ENCODE measurements at regions not wholly inside any gene's neighbourhood (a gene's known extent, or its start where the extent isn't known, plus 50 kb on each side); places are given as distances from the start of the nearest gene placed in this dataset.

- Histone ChIP-seq H3K27ac (ENCODE audit: low read depth, low read length) (no peak overlapping the region), H3K9me3 (ENCODE audit: control insufficient read depth, low read length) (peaks cover 6% of the 10 kb centered on the region), H3K4me1 (ENCODE audit: control insufficient read depth, insufficient read depth, low read length) (no peaks in the 10 kb centered on the region), H3K36me3 (ENCODE audit: control insufficient read depth, insufficient read depth, low read length) (peaks cover 83% of the 10 kb centered on the region), H3K9ac (ENCODE audit: extremely low read depth, low read length, poor library complexity, severe bottlenecking) (no peak overlapping the region), H3K27me3 (ENCODE audit: control insufficient read depth, insufficient read depth, low read length, poor library complexity, severe bottlenecking) (no peaks in the 10 kb centered on the region), H3K4me3 (ENCODE audit: low read length) (no peak overlapping the region)
- Mint-ChIP-seq H3K4me3 (no peak overlapping the region), H3K4me1 (no peaks in the 10 kb centered on the region), H3K36me3 (ENCODE audit: low read depth) (peaks cover 85% of the 10 kb centered on the region), H3K27me3 (ENCODE audit: insufficient read depth) (no peaks in the 10 kb centered on the region), H3K9me3 (peaks cover 2% of the 10 kb centered on the region), H3K27ac (no peak overlapping the region)
- 97 to 100% methylated on average over 1 to 2 of the region's 2 CpGs for WGBS, 2 experiments (ENCODE audit: insufficient coverage in 1 of 2, insufficient read length in 1 of 2)
- DNase-seq = no peak
- TF ChIP-seq CTCF (conservative IDR thresholded peaks at IDR 0.05) = no peak
Observed at GRCh38 chrX:131789664-131790063, 233.4 kb upstream of the STK26 start.

- peaks cover 86% of the 10 kb centered on the region for H3K36me3 Mint-ChIP-seq (ENCODE audit: low read depth)
Observed at GRCh38 chrX:131791608-131792355, 231.3 kb upstream of the STK26 start.

GRCh38 chrX:131792356-131792749 lies 230.7 kb upstream of the STK26 start:
- no peak overlapping the region for H3K27ac ChIP-seq (ENCODE audit: low read depth, low read length)
- no peak overlapping the region for H3K9ac ChIP-seq (ENCODE audit: extremely low read depth, low read length, poor library complexity, severe bottlenecking)
- no peaks in the 10 kb centered on the region for H3K27me3 ChIP-seq (ENCODE audit: control insufficient read depth, insufficient read depth, low read length, poor library complexity, severe bottlenecking)
- H3K4me3 ChIP-seq (ENCODE audit: low read length) = no peak overlapping the region
- H3K9me3 ChIP-seq (ENCODE audit: control insufficient read depth, low read length) = peaks cover 6% of the 10 kb centered on the region
- Mint-ChIP-seq H3K27ac (no peak overlapping the region), H3K9me3 (peaks cover 2% of the 10 kb centered on the region), H3K27me3 (ENCODE audit: insufficient read depth) (no peaks in the 10 kb centered on the region), H3K4me1 (no peaks in the 10 kb centered on the region), H3K36me3 (ENCODE audit: low read depth) (peaks cover 86% of the 10 kb centered on the region), H3K4me3 (no peak overlapping the region)
- no peak for TF ChIP-seq CTCF (conservative IDR thresholded peaks at IDR 0.05)
- WGBS, 2 experiments (ENCODE audit: insufficient coverage in 1 of 2, insufficient read length in 1 of 2) = 97 to 98% methylated on average over 7 to 13 of the region's 13 CpGs
- H3K4me1 ChIP-seq (ENCODE audit: control insufficient read depth, insufficient read depth, low read length) = no peaks in the 10 kb centered on the region
- peaks cover 84% of the 10 kb centered on the region for H3K36me3 ChIP-seq (ENCODE audit: control insufficient read depth, insufficient read depth, low read length)
- no peak for DNase-seq

More at GRCh38 chrX:131791608-131792355, 231.3 kb upstream of the STK26 start:
- 92% methylated on average over 9 of the region's 9 CpGs; no CpG with 5 or more reads in 1 of the 2 experiments for WGBS, 2 experiments (ENCODE audit: insufficient coverage in 1 of 2, insufficient read length in 1 of 2)
- peaks cover 2% of the 10 kb centered on the region for H3K9me3 Mint-ChIP-seq
- Histone ChIP-seq H3K36me3 (ENCODE audit: control insufficient read depth, insufficient read depth, low read length) (peaks cover 79% of the 10 kb centered on the region), H3K27me3 (ENCODE audit: control insufficient read depth, insufficient read depth, low read length, poor library complexity, severe bottlenecking) (no peaks in the 10 kb centered on the region), H3K4me1 (ENCODE audit: control insufficient read depth, insufficient read depth, low read length) (no peaks in the 10 kb centered on the region), H3K27ac (ENCODE audit: low read depth, low read length) (no peak overlapping the region), H3K9ac (ENCODE audit: extremely low read depth, low read length, poor library complexity, severe bottlenecking) (no peak overlapping the region), H3K4me3 (ENCODE audit: low read length) (no peak overlapping the region), H3K9me3 (ENCODE audit: control insufficient read depth, low read length) (peaks cover 6% of the 10 kb centered on the region)
- no peak for TF ChIP-seq CTCF (conservative IDR thresholded peaks at IDR 0.05)
- no peaks in the 10 kb centered on the region for H3K27me3 Mint-ChIP-seq (ENCODE audit: insufficient read depth)
- no peaks in the 10 kb centered on the region for H3K4me1 Mint-ChIP-seq
- DNase-seq = no peak
- H3K4me3 Mint-ChIP-seq = no peak overlapping the region
- H3K27ac Mint-ChIP-seq = no peak overlapping the region
